GM12878 (cell line): ENCODE measurements at regions not wholly inside any gene's neighbourhood (a gene's known extent, or its start where the extent isn't known, plus 50 kb on each side); places are given as distances from the start of the nearest gene placed in this dataset.

Experiments
- ATAC-seq: fragments of 200-7000 bp; cut with Tn5 transposase; 3 replicates; pipeline ENCODE4 v1.9.1; 2020; ENCODE audit warnings: mild to moderate bottlenecking, moderate library complexity
- BruUV-seq: library from RNA; stranded (reverse); fragments of 400-500 nt; replicated peaks from 2 replicates; lab custom pipeline; 2021; lab: Mats Ljungman, UMichigan
- CTCF ChIA-PET: fragments of 300-600 bp; sonication (Branson Sonifier 250); formaldehyde crosslinking; extraction: SDS; loops from one replicate; lab custom pipeline; 2021; ENCODE audit warnings: inconsistent platforms; lab: Yijun Ruan, JAX
- POLR2A ChIA-PET: fragments of 350-600 bp; formaldehyde crosslinking; extraction: SDS; loops from one replicate; lab custom pipeline; 2021; ENCODE audit warnings: inconsistent platforms; lab: Charles Lee
- RAD21 ChIA-PET: fragments of 300-600 bp; sonication (Branson Sonifier 250); formaldehyde crosslinking; loops from one replicate; lab custom pipeline; 2023; ENCODE audit warnings: antibody characterized with exemption; ENCODE audit not compliant: unreplicated experiment; lab: Charles Lee
- SMC1A ChIA-PET: fragments of 300-600 bp; sonication (Branson Sonifier 250); formaldehyde crosslinking; loops from one replicate; lab custom pipeline; 2023; ENCODE audit not compliant: unreplicated experiment, uncharacterized antibody; lab: Charles Lee
- DNase-seq: peaks from one replicate; pipeline ENCODE4 v3.0.0-alpha.2; 2011; ENCODE audit warnings: low read depth, low spot score
- FAIRE-seq: peaks from 3 replicates; lab custom pipeline; 2011; peaks lifted over from hg19 to GRCh38; lab: Jason Lieb, UNC
- H2AFZ ChIP-seq: 2 replicates; pipeline ENCODE4 v1.6.0; 2011; ENCODE audit warnings: low read depth, low read length, control low read depth; ENCODE audit not compliant: control insufficient read depth
- H3K27ac ChIP-seq: 2 replicates; pipeline ENCODE4 v1.5.1; 2011; ENCODE audit warnings: control low read depth; ENCODE audit not compliant: control insufficient read depth, insufficient read depth
- H3K27me3 ChIP-seq, 2 experiments: replicated peaks in 1 of 2; 2 replicates each; pipeline versions ENCODE4 v1.6.0 to v1.6.1; 2011; ENCODE audit warnings: low read length in 1 of 2; ENCODE audit not compliant: control insufficient read depth in 2 of 2, insufficient read depth in 2 of 2
- H3K36me3 ChIP-seq, 2 experiments: 2 replicates each; pipeline ENCODE4 v1.5.1; 2011; ENCODE audit warnings: low read length in 1 of 2; ENCODE audit not compliant: control insufficient read depth in 2 of 2, insufficient read depth in 2 of 2
- H3K4me1 ChIP-seq: 2 replicates; pipeline ENCODE4 v1.6.1; 2011; ENCODE audit warnings: mild to moderate bottlenecking, low read length, moderate library complexity, mixed read lengths; ENCODE audit not compliant: control insufficient read depth, insufficient read depth
- H3K4me2 ChIP-seq: 2 replicates; pipeline ENCODE4 v1.6.0; 2011; ENCODE audit warnings: control low read depth; ENCODE audit not compliant: control insufficient read depth, insufficient read depth
- H3K4me3 ChIP-seq: fragments of 200-600 bp; sonication (generic); 2 replicates; pipeline ENCODE4 v1.5.1; 2016
- H3K79me2 ChIP-seq: 2 replicates; pipeline ENCODE4 v1.6.0; 2011; ENCODE audit warnings: low read length; ENCODE audit not compliant: control insufficient read depth, insufficient read depth
- H3K9ac ChIP-seq: 2 replicates; pipeline ENCODE4 v1.8.0; 2011; ENCODE audit warnings: low read length, control low read depth, mixed read lengths; ENCODE audit not compliant: control insufficient read depth, insufficient read depth
- H3K9me3 ChIP-seq: replicated peaks from 3 replicates; pipeline ENCODE4 v1.5.1; 2011; ENCODE audit warnings: mild to moderate bottlenecking, low read length; ENCODE audit not compliant: control insufficient read depth, insufficient read depth
- H4K20me1 ChIP-seq: 2 replicates; pipeline ENCODE4 v1.6.0; 2011; ENCODE audit not compliant: control insufficient read depth, insufficient read depth
- BCLAF1 ChIP-seq: fragments of 450-650 bp; IDR thresholded peaks from 2 replicates; pipeline ENCODE4 v1.6.1; 2017; ENCODE audit warnings: antibody characterized with exemption, mild to moderate bottlenecking, moderate library complexity
- CBFB ChIP-seq: IDR thresholded peaks from 2 replicates; pipeline ENCODE4 v1.6.1; 2016; ENCODE audit warnings: antibody characterized with exemption, low read depth
- NFYA ChIP-seq: IDR thresholded peaks from 2 replicates; pipeline ENCODE4 v1.6.1; 2011; ENCODE audit warnings: low read depth, mild to moderate bottlenecking, low read length, improper control_type of control experiment, borderline replicate concordance
- NR2C2 ChIP-seq: IDR thresholded peaks from 2 replicates; pipeline ENCODE4 v1.6.1; 2011; ENCODE audit warnings: borderline replicate concordance, low read depth; ENCODE audit not compliant: control insufficient read depth, insufficient read length
- RBBP5 ChIP-seq: fragments of 200-600 bp; sonication (generic); conservative IDR thresholded peaks from 2 replicates; pipeline ENCODE4 v1.6.1; 2016
- RFX5 ChIP-seq: IDR thresholded peaks from 2 replicates; pipeline ENCODE4 v1.6.1; 2011; ENCODE audit warnings: low read depth, low read length, improper control_type of control experiment
- STAT3 ChIP-seq: IDR thresholded peaks from 2 replicates; pipeline ENCODE4 v1.6.1; 2011; ENCODE audit warnings: low read depth, low read length, improper control_type of control experiment
- TCF12 ChIP-seq: IDR thresholded peaks from 2 replicates; pipeline ENCODE4 v1.6.1; 2011; ENCODE audit warnings: low read depth, mild to moderate bottlenecking, low read length
- YBX1 ChIP-seq: fragments of 450-650 bp; IDR thresholded peaks from 2 replicates; pipeline ENCODE4 v1.6.1; 2016; ENCODE audit warnings: antibody characterized with exemption
- ZNF274 ChIP-seq: IDR thresholded peaks from one replicate; pipeline ENCODE4 v1.8.0; 2011; ENCODE audit not compliant: insufficient read length, insufficient read depth
- ZNF687 ChIP-seq: fragments of 450-650 bp; IDR thresholded peaks from 2 replicates; pipeline ENCODE4 v1.6.1; 2017; ENCODE audit warnings: mild to moderate bottlenecking, moderate library complexity
- WGBS: methylation state at CpG from one replicate; pipeline ENCODE4 v1.1.6; 2016; ENCODE audit warnings: low lambda C conversion rate; ENCODE audit not compliant: insufficient replicate concordance, insufficient coverage; ENCODE audit errors: missing lambda C conversion rate; 5-methylcytosine and 5-hydroxymethylcytosine counted together
- in situ Hi-C: fragments of 300-500 bp; cut with MboI; formaldehyde crosslinking; loops from 9 replicates; pipeline ENCODE4 v1.14.3; 2018; ENCODE audit warnings: mixed read lengths
- intact Hi-C: fragments of 100-400 bp; cut with micrococcal nuclease; formaldehyde crosslinking; loops from one replicate; pipeline ENCODE4 v1.14.2; 2022; ENCODE audit not compliant: unreplicated experiment
- TF ChIP-seq, protein P1 (sequence below): fragments of 450-650 bp; formaldehyde crosslinking; IDR thresholded peaks from 2 replicates; pipeline ENCODE4 v1.5.0; 2022; ENCODE audit warnings: mild to moderate bottlenecking, missing genetic modification characterization
- TF ChIP-seq, protein P2 (sequence below): IDR thresholded peaks from 2 replicates; pipeline ENCODE4 v1.6.1; 2011; ENCODE audit warnings: low read depth, low read length, improper control_type of control experiment, borderline replicate concordance

GRCh38 chr7:153065051-153065450, 305.5 kb downstream of the ACTR3B start (continued):
- TF ChIP-seq ZNF687: no peak
- TF ChIP-seq BCLAF1: no peak
- no peak for TF ChIP-seq STAT3
- no peak for TF ChIP-seq ZNF274
- no peak for TF ChIP-seq CBFB

DNA sequence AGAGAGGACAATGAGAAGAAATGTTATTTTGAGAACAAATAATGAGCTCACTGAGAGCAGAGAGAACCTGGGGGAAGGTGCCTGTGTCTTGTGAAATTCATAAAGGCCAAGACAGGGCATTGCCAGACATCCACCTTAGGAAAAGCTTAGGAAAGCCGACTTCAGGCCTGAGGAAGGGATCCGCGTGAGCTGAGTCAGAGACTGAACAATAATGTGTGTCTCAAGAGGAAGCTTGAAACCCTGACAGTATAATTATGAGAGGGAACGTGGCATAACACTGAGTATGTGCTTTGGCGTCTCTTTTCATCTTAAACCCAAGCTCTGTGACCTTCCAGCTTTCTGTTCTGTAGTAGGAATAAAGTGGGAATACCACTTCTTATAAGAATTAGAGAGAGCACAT, 307.2 kb downstream of the ACTR3B start:
- ChIA-PET POLR2A (no interaction called here), RAD21 (no interaction called here), SMC1A (no interaction called here), CTCF (no interaction called here)
- H4K20me1 ChIP-seq: no peaks in the 10 kb centered on the region
- intact Hi-C loops (no loop called here), in situ Hi-C loops (no loop called here)
- H3K4me3 ChIP-seq: no peak overlapping the region
- no TSS peak for BruUV-seq
- no peaks in the 10 kb centered on the region for H3K4me1 ChIP-seq
- no peaks in the 10 kb centered on the region for H3K79me2 ChIP-seq
- no peak overlapping the region for H3K27ac ChIP-seq
- H3K9ac ChIP-seq: no peak overlapping the region
- DNase-seq (no peak), ATAC-seq (no peak), FAIRE-seq (no peak)
- no peak overlapping the region for H2AFZ ChIP-seq
- 42% methylated on average over 5 of the region's 5 CpGs for WGBS
- H3K36me3 ChIP-seq: no peaks in the 10 kb centered on the region
- H3K9me3 ChIP-seq: no peaks in the 10 kb centered on the region
- H3K27me3 ChIP-seq: no peaks in the 10 kb centered on the region
- no peak overlapping the region for H3K4me2 ChIP-seq
- TF ChIP-seq RFX5 (no peak), RBBP5 (no peak), TCF12 (no peak), YBX1 (no peak), NFYA (no peak), NR2C2 (no peak)
- TF ChIP-seq, protein P1, sequence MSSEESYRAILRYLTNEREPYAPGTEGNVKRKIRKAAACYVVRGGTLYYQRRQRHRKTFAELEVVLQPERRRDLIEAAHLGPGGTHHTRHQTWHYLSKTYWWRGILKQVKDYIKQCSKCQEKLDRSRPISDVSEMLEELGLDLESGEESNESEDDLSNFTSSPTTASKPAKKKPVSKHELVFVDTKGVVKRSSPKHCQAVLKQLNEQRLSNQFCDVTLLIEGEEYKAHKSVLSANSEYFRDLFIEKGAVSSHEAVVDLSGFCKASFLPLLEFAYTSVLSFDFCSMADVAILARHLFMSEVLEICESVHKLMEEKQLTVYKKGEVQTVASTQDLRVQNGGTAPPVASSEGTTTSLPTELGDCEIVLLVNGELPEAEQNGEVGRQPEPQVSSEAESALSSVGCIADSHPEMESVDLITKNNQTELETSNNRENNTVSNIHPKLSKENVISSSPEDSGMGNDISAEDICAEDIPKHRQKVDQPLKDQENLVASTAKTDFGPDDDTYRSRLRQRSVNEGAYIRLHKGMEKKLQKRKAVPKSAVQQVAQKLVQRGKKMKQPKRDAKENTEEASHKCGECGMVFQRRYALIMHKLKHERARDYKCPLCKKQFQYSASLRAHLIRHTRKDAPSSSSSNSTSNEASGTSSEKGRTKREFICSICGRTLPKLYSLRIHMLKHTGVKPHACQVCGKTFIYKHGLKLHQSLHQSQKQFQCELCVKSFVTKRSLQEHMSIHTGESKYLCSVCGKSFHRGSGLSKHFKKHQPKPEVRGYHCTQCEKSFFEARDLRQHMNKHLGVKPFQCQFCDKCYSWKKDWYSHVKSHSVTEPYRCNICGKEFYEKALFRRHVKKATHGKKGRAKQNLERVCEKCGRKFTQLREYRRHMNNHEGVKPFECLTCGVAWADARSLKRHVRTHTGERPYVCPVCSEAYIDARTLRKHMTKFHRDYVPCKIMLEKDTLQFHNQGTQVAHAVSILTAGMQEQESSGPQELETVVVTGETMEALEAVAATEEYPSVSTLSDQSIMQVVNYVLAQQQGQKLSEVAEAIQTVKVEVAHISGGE (CRISPR knock-in tag): no peak
- TF ChIP-seq, protein P2, sequence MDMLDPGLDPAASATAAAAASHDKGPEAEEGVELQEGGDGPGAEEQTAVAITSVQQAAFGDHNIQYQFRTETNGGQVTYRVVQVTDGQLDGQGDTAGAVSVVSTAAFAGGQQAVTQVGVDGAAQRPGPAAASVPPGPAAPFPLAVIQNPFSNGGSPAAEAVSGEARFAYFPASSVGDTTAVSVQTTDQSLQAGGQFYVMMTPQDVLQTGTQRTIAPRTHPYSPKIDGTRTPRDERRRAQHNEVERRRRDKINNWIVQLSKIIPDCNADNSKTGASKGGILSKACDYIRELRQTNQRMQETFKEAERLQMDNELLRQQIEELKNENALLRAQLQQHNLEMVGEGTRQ: no peak
